ENCODE measurements at regions not wholly inside any gene's neighbourhood (a gene's known extent, or its start where the extent isn't known, plus 50 kb on each side); places are given as distances from the start of the nearest gene placed in this dataset.

DNA sequence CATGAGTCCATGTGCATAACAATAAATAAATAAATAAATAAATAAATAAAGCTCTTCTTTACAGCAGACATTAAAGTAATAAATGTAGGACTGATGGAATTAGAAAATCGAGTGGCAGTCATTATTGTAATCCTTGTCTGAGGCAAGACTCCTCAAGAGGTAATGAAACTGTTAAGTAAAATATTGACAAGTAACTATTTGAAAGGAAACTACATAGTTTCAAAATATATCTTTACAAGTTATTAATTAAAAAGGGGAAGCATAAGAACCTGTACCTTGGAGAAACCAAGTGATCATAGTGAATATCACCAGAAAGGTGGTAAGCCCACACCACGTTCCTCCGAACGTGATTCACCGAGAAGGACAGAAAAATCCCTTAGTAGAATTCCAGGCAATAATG is 285.6 kb upstream of the SORCS1 start:
- Histone ChIP-seq H3K9me2 (ENCODE audit: insufficient read depth, low read length) (no peaks in the 10 kb centered on the region; the same call in 1 of the 2 replicates), H4K20me1 (ENCODE audit: insufficient read depth, low read length) (no peaks in the 10 kb centered on the region), H3K79me2 (ENCODE audit: insufficient read depth, low read depth, low read length) (no peaks in the 10 kb centered on the region), H3K4me3 (ENCODE audit: low read depth, low read length, poor library complexity, severe bottlenecking) (no peak overlapping the region), H3K9me3 (ENCODE audit: low read length) (no peaks in the 10 kb centered on the region), H3K27ac (ENCODE audit: low read depth, low read length, poor library complexity, severe bottlenecking) (no peak overlapping the region), H3K4me2 (ENCODE audit: low read length) (no peak overlapping the region), H3K4me1 (ENCODE audit: insufficient read depth, low read length, poor library complexity, severe bottlenecking) (no peaks in the 10 kb centered on the region), H2AFZ (ENCODE audit: low read length) (no peak overlapping the region), H3K36me3 (ENCODE audit: insufficient read depth, low read length) (no peaks in the 10 kb centered on the region)
- no TSS peak for BruUV-seq (replicated peaks)
- intact Hi-C loops (cut with micrococcal nuclease; ENCODE audit: unreplicated experiment) = no loop called here
- ChIA-PET POLR2A (no interaction called here), CTCF (ENCODE audit: unreplicated experiment) (no interaction called here)
- no peak for DNase-seq (ENCODE audit: low spot score)
- TF ChIP-seq EZH2phosphoT487 (IDR thresholded peaks at IDR 0.05; ENCODE audit: borderline replicate concordance, low read depth, low read length) = no peak
- TF ChIP-seq, protein P1, sequence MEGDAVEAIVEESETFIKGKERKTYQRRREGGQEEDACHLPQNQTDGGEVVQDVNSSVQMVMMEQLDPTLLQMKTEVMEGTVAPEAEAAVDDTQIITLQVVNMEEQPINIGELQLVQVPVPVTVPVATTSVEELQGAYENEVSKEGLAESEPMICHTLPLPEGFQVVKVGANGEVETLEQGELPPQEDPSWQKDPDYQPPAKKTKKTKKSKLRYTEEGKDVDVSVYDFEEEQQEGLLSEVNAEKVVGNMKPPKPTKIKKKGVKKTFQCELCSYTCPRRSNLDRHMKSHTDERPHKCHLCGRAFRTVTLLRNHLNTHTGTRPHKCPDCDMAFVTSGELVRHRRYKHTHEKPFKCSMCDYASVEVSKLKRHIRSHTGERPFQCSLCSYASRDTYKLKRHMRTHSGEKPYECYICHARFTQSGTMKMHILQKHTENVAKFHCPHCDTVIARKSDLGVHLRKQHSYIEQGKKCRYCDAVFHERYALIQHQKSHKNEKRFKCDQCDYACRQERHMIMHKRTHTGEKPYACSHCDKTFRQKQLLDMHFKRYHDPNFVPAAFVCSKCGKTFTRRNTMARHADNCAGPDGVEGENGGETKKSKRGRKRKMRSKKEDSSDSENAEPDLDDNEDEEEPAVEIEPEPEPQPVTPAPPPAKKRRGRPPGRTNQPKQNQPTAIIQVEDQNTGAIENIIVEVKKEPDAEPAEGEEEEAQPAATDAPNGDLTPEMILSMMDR (conservative IDR thresholded peaks at IDR 0.05; ENCODE audit: low read length) = no peak

DNA sequence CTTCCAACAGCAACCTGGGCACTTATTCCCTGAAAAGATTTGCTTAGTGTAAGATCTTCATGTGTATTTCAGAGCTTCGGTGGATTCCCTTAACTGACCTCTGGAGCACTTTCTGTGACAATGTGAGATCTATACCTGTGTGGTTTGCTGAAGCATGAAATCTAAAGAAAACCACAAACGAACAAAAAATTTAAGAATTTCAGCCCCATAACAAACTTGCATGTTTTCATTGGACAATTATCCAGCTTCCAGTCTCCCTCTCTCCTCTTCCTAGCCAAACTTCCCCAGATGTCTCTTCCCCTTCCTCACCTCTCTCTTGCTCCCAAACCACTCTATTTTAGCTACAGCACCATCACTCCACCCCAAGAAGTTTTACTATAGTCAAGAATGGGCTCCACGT is 279.9 kb upstream of the SORCS1 start:
- Histone ChIP-seq H3K9me2 (ENCODE audit: insufficient read depth, low read length) (no peaks in the 10 kb centered on the region), H3K79me2 (ENCODE audit: insufficient read depth, low read depth, low read length) (no peaks in the 10 kb centered on the region), H3K9me3 (ENCODE audit: low read length) (no peaks in the 10 kb centered on the region), H3K27ac (ENCODE audit: low read depth, low read length, poor library complexity, severe bottlenecking) (no peak overlapping the region), H3K4me3 (ENCODE audit: low read depth, low read length, poor library complexity, severe bottlenecking) (no peak overlapping the region), H3K36me3 (ENCODE audit: insufficient read depth, low read length) (no peaks in the 10 kb centered on the region), H3K4me2 (ENCODE audit: low read length) (no peak overlapping the region), H3K4me1 (ENCODE audit: insufficient read depth, low read length, poor library complexity, severe bottlenecking) (no peaks in the 10 kb centered on the region), H2AFZ (ENCODE audit: low read length) (no peak overlapping the region), H4K20me1 (ENCODE audit: insufficient read depth, low read length) (no peaks in the 10 kb centered on the region)
- intact Hi-C loops (cut with micrococcal nuclease; ENCODE audit: unreplicated experiment) = no loop called here
- ChIA-PET POLR2A (interaction anchor here (0.6 kb wide), 1 partner anchor 817 kb away, joined by 4 read pairs; no protein-coding TSS in a partner anchor), CTCF (ENCODE audit: unreplicated experiment) (no interaction called here)
- BruUV-seq (replicated peaks) = no TSS peak
- no peak for DNase-seq (ENCODE audit: low spot score)
- no peak for TF ChIP-seq EZH2phosphoT487 (IDR thresholded peaks at IDR 0.05; ENCODE audit: borderline replicate concordance, low read depth, low read length)
- TF ChIP-seq, protein P1 (conservative IDR thresholded peaks at IDR 0.05; ENCODE audit: low read length) = no peak

DNA sequence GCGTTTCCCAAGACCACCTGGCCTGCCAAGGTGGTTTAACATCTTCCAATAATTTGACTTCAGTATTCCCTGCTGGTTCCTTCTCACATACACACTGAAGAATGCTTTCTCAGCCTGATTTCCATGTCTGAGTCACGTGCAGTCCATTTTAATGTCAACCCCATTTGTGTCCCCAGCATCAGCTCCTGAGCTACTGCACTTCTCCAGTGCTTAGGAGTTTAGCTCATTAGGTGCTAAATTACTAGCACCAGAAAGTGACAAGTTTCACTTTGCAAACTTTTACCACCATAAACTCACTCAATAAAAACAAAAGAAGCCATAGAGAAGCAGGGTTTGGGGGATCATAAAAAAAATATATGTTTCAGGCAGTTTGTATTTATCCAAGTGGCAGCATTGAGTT is 279.3 kb upstream of the SORCS1 start:
- no peak overlapping the region for H3K4me3 ChIP-seq (ENCODE audit: low read depth, low read length, poor library complexity, severe bottlenecking)
- ChIA-PET CTCF (ENCODE audit: unreplicated experiment) (no interaction called here), POLR2A (no interaction called here)
- no peak overlapping the region for H3K4me2 ChIP-seq (ENCODE audit: low read length)
- no peak for TF ChIP-seq EZH2phosphoT487 (IDR thresholded peaks at IDR 0.05; ENCODE audit: borderline replicate concordance, low read depth, low read length)
- TF ChIP-seq, protein P1 (conservative IDR thresholded peaks at IDR 0.05; ENCODE audit: low read length) = no peak
- no peaks in the 10 kb centered on the region for H3K9me3 ChIP-seq (ENCODE audit: low read length)
- H4K20me1 ChIP-seq (ENCODE audit: insufficient read depth, low read length) = no peaks in the 10 kb centered on the region
- DNase-seq (ENCODE audit: low spot score) = no peak
- H3K79me2 ChIP-seq (ENCODE audit: insufficient read depth, low read depth, low read length) = no peaks in the 10 kb centered on the region
- H3K36me3 ChIP-seq (ENCODE audit: insufficient read depth, low read length) = no peaks in the 10 kb centered on the region
- no peak overlapping the region for H3K27ac ChIP-seq (ENCODE audit: low read depth, low read length, poor library complexity, severe bottlenecking)
- BruUV-seq (replicated peaks) = no TSS peak
- H2AFZ ChIP-seq (ENCODE audit: low read length) = no peak overlapping the region
- no peaks in the 10 kb centered on the region for H3K4me1 ChIP-seq (ENCODE audit: insufficient read depth, low read length, poor library complexity, severe bottlenecking)
- H3K9me2 ChIP-seq (ENCODE audit: insufficient read depth, low read length) = no peaks in the 10 kb centered on the region
- intact Hi-C loops (cut with micrococcal nuclease; ENCODE audit: unreplicated experiment) = no loop called here

Data from OCI-LY7 (cell line).